RWPE2 (cell line): ENCODE measurements at regions not wholly inside any gene's neighbourhood (a gene's known extent, or its start where the extent isn't known, plus 50 kb on each side); places are given as distances from the start of the nearest gene placed in this dataset.

Source experiments
- ATAC-seq: fragments of 200-7000 bp; cut with Tn5 transposase; 3 replicates; pipeline ENCODE4 v1.9.1; 2021; ENCODE audit warnings: low read depth
- DNase-seq: peaks from one replicate; pipeline ENCODE4 v3.0.0-alpha.2; 2020; ENCODE audit warnings: low spot score
- H3K27ac ChIP-seq: fragments of 450-650 bp; 2 replicates; pipeline ENCODE4 v1.5.1; 2017; ENCODE audit warnings: mild to moderate bottlenecking; ENCODE audit not compliant: poor library complexity, severe bottlenecking
- H3K27me3 ChIP-seq: fragments of 250-450 bp; sonication (Bioruptor Pico); 2 replicates; pipeline ENCODE4 v1.5.1; 2021; ENCODE audit warnings: mild to moderate bottlenecking, moderate library complexity; ENCODE audit not compliant: insufficient read depth, poor library complexity, severe bottlenecking
- H3K36me3 ChIP-seq: fragments of 250-450 bp; sonication (Bioruptor Pico); 2 replicates; pipeline ENCODE4 v1.5.1; 2020; ENCODE audit warnings: low read depth, mild to moderate bottlenecking, moderate library complexity
- H3K4me1 ChIP-seq: fragments of 250-450 bp; sonication (Bioruptor Pico); 2 replicates; pipeline ENCODE4 v1.5.1; 2021; ENCODE audit warnings: mild to moderate bottlenecking, moderate library complexity; ENCODE audit not compliant: insufficient read depth, poor library complexity, severe bottlenecking
- H3K4me3 ChIP-seq: fragments of 250-450 bp; sonication (Bioruptor Pico); 2 replicates; pipeline ENCODE4 v1.5.1; 2021; ENCODE audit warnings: mild to moderate bottlenecking, moderate library complexity; ENCODE audit not compliant: severe bottlenecking
- H3K9me3 ChIP-seq: fragments of 250-450 bp; sonication (Bioruptor Pico); 2 replicates; pipeline ENCODE4 v1.5.1; 2021; ENCODE audit warnings: mild to moderate bottlenecking, moderate library complexity; ENCODE audit not compliant: severe bottlenecking
- TF ChIP-seq, protein P1 (sequence below): fragments of 450-650 bp; IDR thresholded peaks from one replicate; pipeline ENCODE4 v1.5.1; 2017; ENCODE audit warnings: mild to moderate bottlenecking, moderate library complexity; ENCODE audit not compliant: poor library complexity, severe bottlenecking

DNA sequence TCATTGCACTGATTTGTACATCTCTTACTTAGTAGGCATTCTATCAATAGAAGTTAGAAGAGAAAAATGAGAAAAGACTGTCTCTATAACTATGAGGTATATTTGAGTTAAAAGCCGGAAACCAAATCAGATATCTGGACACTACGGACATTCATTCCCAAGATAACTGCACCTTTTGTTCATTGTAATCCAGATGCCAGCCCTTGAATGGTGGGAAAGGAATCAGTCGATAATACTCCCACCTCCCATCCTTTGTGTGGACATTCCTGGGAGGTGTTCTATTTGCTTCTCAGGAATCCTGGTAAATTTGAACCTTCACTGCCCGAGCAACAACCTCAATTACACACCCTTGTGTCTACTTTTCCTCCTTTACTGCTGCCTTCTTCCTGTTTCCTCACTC, 225.2 kb downstream of the CHD9NB start:
- no peaks in the 10 kb centered on the region for H3K27me3 ChIP-seq
- no peak for DNase-seq
- ATAC-seq: no peak

DNA sequence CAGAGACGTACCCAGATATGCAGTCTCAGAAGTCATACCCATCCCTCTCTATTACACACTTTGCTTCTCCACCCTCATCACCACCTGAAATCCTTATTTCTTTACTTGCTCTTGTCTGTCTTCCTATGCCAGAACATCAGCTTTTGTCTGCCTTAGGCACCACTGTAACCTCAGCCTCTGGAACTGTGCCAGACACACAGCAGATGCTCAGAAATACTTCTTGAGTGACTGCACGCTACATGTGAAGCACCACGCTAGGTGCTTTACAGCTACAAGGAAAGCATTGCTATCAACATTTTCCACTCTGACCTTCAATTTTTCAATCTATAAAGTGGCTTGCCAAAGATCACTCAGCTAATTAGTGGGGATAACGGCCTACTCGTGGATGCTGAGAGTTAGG, 226.8 kb downstream of the CHD9NB start:
- Histone ChIP-seq H3K4me3 (no peak overlapping the region), H3K4me1 (no peaks in the 10 kb centered on the region), H3K9me3 (no peaks in the 10 kb centered on the region), H3K27ac (no peak overlapping the region), H3K27me3 (peaks cover 4% of the 10 kb centered on the region), H3K36me3 (no peaks in the 10 kb centered on the region)
- no peak for DNase-seq
- TF ChIP-seq, protein P1, sequence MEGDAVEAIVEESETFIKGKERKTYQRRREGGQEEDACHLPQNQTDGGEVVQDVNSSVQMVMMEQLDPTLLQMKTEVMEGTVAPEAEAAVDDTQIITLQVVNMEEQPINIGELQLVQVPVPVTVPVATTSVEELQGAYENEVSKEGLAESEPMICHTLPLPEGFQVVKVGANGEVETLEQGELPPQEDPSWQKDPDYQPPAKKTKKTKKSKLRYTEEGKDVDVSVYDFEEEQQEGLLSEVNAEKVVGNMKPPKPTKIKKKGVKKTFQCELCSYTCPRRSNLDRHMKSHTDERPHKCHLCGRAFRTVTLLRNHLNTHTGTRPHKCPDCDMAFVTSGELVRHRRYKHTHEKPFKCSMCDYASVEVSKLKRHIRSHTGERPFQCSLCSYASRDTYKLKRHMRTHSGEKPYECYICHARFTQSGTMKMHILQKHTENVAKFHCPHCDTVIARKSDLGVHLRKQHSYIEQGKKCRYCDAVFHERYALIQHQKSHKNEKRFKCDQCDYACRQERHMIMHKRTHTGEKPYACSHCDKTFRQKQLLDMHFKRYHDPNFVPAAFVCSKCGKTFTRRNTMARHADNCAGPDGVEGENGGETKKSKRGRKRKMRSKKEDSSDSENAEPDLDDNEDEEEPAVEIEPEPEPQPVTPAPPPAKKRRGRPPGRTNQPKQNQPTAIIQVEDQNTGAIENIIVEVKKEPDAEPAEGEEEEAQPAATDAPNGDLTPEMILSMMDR: no peak
- ATAC-seq: no peak

More for the DNA sequence above, 225.2 kb downstream of the CHD9NB start:
- TF ChIP-seq, protein P1: no peak
- H3K9me3 ChIP-seq: no peaks in the 10 kb centered on the region
- no peaks in the 10 kb centered on the region for H3K4me1 ChIP-seq
- no peak overlapping the region for H3K27ac ChIP-seq
- H3K4me3 ChIP-seq: no peak overlapping the region
- no peaks in the 10 kb centered on the region for H3K36me3 ChIP-seq

DNA sequence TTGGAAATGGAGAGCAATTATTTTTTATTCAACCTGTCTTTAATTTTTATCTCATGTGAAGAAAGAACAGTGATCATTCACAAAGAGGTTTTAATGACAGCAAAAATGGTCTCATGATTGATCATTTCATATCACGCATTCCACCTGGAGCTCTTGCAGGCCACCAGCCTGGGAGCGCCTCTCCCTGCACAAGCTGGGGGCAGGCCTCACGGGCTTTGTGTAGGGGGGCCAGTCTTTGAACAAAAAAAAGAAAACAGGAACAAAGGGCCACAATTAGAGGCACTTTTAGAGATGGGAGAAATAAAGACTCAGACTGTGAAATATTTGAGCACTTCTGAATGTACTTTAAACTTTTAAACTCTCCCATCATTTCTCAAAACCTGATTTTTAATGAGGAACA, 232.9 kb downstream of the CHD9NB start:
- peaks cover 4% of the 10 kb centered on the region for H3K27me3 ChIP-seq
- ATAC-seq (no peak), DNase-seq (no peak)
- no peaks in the 10 kb centered on the region for H3K9me3 ChIP-seq
- no peak overlapping the region for H3K27ac ChIP-seq
- TF ChIP-seq, protein P1: no peak
- no peaks in the 10 kb centered on the region for H3K36me3 ChIP-seq
- H3K4me3 ChIP-seq: no peak overlapping the region
- peaks cover 6% of the 10 kb centered on the region for H3K4me1 ChIP-seq

DNA sequence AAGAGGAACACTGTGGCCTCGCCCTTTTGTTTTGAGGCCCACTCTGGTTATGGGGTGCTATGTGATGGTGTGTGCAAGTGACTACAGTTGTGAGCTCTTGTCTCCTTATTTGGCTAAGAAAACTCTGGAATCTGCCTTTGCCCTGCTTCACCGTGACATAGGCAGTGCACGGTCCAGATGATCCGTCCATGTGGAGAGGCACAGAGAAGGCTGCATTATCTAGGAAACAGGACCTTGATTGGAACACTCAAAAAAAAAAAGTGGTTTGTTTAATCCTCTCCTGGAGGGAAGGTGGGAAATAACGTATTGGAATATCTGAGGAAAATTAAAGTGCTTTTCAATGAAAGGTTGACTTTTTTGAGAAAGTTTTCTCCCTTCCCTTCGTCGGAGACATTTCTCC, 233.3 kb downstream of the CHD9NB start:
- DNase-seq (no peak), ATAC-seq (no peak)
- H3K4me3 ChIP-seq: no peak overlapping the region
- peaks cover 4% of the 10 kb centered on the region for H3K27me3 ChIP-seq
- TF ChIP-seq, protein P1: no peak
- no peaks in the 10 kb centered on the region for H3K9me3 ChIP-seq
- H3K36me3 ChIP-seq: no peaks in the 10 kb centered on the region
- H3K27ac ChIP-seq: no peak overlapping the region
- peaks cover 6% of the 10 kb centered on the region for H3K4me1 ChIP-seq

DNA sequence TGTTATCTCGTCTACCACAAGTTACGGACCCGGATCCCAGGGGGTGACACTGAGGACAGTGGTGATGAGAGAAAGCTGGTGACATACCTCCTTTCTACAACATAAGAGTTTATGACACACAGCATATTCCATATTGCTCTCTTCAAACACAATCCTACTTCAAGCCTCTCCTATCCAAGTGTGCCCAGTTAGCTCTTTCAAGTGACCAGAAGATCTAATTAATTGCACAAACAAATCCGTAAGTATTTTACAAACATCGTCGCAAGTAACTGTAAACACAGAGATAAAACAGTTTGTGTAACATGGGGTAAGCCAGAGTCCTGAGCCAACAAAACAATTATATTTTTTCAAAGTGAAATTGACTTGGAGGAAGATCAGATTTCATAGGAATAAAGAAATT, 235.0 kb downstream of the CHD9NB start:
- Histone ChIP-seq H3K27ac (no peak overlapping the region), H3K4me3 (no peak overlapping the region), H3K9me3 (no peaks in the 10 kb centered on the region), H3K27me3 (peaks cover 4% of the 10 kb centered on the region), H3K36me3 (no peaks in the 10 kb centered on the region), H3K4me1 (peaks cover 14% of the 10 kb centered on the region)
- no peak for ATAC-seq
- DNase-seq: no peak
- TF ChIP-seq, protein P1: no peak
